ENCODE measurements at regions not wholly inside any gene's neighbourhood (a gene's known extent, or its start where the extent isn't known, plus 50 kb on each side); places are given as distances from the start of the nearest gene placed in this dataset.

GRCh38 chr1:163436140-163436812 is 114.5 kb downstream of the NUF2 start:
- no peak for DNase-seq
- Histone ChIP-seq H3K4me1 (no peaks in the 10 kb centered on the region), H3K27me3 (no peaks in the 10 kb centered on the region), H3K36me3 (ENCODE audit: low read depth, missing control alignments) (no peaks in the 10 kb centered on the region), H3K27ac (no peak overlapping the region), H3K9me3 (no peaks in the 10 kb centered on the region), H3K4me3 (no peak overlapping the region)
- 54 to 57% methylated on average over 6 of the region's 6 CpGs for WGBS, 2 donors
- no peak for TF ChIP-seq CTCF (IDR thresholded peaks at IDR 0.05)
- no peak for TF ChIP-seq POLR2A (IDR thresholded peaks at IDR 0.05)
- intact Hi-C loops (cut with DNase I; ENCODE audit: low total_unique reads), result no loop called here

- Histone ChIP-seq H3K27ac (no peak overlapping the region), H3K4me1 (no peaks in the 10 kb centered on the region), H3K36me3 (ENCODE audit: low read depth, missing control alignments) (no peaks in the 10 kb centered on the region), H3K27me3 (no peaks in the 10 kb centered on the region), H3K9me3 (no peaks in the 10 kb centered on the region), H3K4me3 (no peak overlapping the region)
- no peak for DNase-seq
- intact Hi-C loops (cut with DNase I; ENCODE audit: low total_unique reads), result no loop called here
- no peak for TF ChIP-seq CTCF (IDR thresholded peaks at IDR 0.05)
- no peak for TF ChIP-seq POLR2A (IDR thresholded peaks at IDR 0.05)
- WGBS, 2 donors, result 60 to 63% methylated on average over 6 of the region's 6 CpGs
Measured at GRCh38 chr1:163439471-163439870, 117.7 kb downstream of the NUF2 start.

GRCh38 chr1:163440090-163440489 is 118.3 kb downstream of the NUF2 start:
- Histone ChIP-seq H3K36me3 (ENCODE audit: low read depth, missing control alignments) (no peaks in the 10 kb centered on the region), H3K4me1 (no peaks in the 10 kb centered on the region), H3K27ac (no peak overlapping the region), H3K27me3 (no peaks in the 10 kb centered on the region), H3K4me3 (no peak overlapping the region), H3K9me3 (no peaks in the 10 kb centered on the region)
- intact Hi-C loops (cut with DNase I; ENCODE audit: low total_unique reads), result no loop called here
- WGBS, 2 donors, result 49 to 50% methylated on average over 4 of the region's 4 CpGs
- DNase-seq, result no peak
- no peak for TF ChIP-seq CTCF (IDR thresholded peaks at IDR 0.05)
- no peak for TF ChIP-seq POLR2A (IDR thresholded peaks at IDR 0.05)

- intact Hi-C loops (cut with DNase I; ENCODE audit: low total_unique reads), result no loop called here
- WGBS, 2 donors, result 80 to 81% methylated on average over 4 of the region's 4 CpGs
- no peaks in the 10 kb centered on the region for H3K27me3 ChIP-seq
- DNase-seq, result no peak
- no peaks in the 10 kb centered on the region for H3K9me3 ChIP-seq
- no peak overlapping the region for H3K4me3 ChIP-seq
- H3K4me1 ChIP-seq, result no peaks in the 10 kb centered on the region
- no peaks in the 10 kb centered on the region for H3K36me3 ChIP-seq (ENCODE audit: low read depth, missing control alignments)
- TF ChIP-seq CTCF (IDR thresholded peaks at IDR 0.05) (no peak), POLR2A (IDR thresholded peaks at IDR 0.05) (no peak)
- H3K27ac ChIP-seq, result no peak overlapping the region
Measured at GRCh38 chr1:163442231-163442879, 120.6 kb downstream of the NUF2 start.

GRCh38 chr1:163442895-163443294 is 121.1 kb downstream of the NUF2 start:
- Histone ChIP-seq H3K27ac (no peak overlapping the region), H3K36me3 (ENCODE audit: low read depth, missing control alignments) (no peaks in the 10 kb centered on the region), H3K27me3 (no peaks in the 10 kb centered on the region), H3K9me3 (no peaks in the 10 kb centered on the region), H3K4me3 (no peak overlapping the region), H3K4me1 (no peaks in the 10 kb centered on the region)
- intact Hi-C loops (cut with DNase I; ENCODE audit: low total_unique reads), result no loop called here
- 73 to 91% methylated on average over 7 of the region's 7 CpGs for WGBS, 2 donors
- DNase-seq, result no peak
- TF ChIP-seq POLR2A (IDR thresholded peaks at IDR 0.05), result no peak
- no peak for TF ChIP-seq CTCF (IDR thresholded peaks at IDR 0.05)

Data from testis (tissue), 2 donors.